Suppressor macrophage treated with lipopolysaccharide for 1 hour (primary cell): ENCODE measurements at regions not wholly inside any gene's neighbourhood (a gene's known extent, or its start where the extent isn't known, plus 50 kb on each side); places are given as distances from the start of the nearest gene placed in this dataset.

Experiments
- DNase-seq, 3 donors: peaks; one replicate each; pipeline ENCODE4 v3.0.0-alpha.2; 2020 to 2022

- no peak for DNase-seq
These were observed 55.7 kb downstream of the CXCR4 start for GRCh38 chr2:136062066-136062837.

GRCh38 chr2:136060416-136060815 is 57.5 kb downstream of the CXCR4 start:
- DNase-seq = no peak

GRCh38 chr2:136059036-136059472 is 58.9 kb downstream of the CXCR4 start:
- peak in 1 of 3 donors; percentile 17 for DNase-seq

- no peak for DNase-seq
These were observed 59.7 kb downstream of the CXCR4 start for GRCh38 chr2:136058262-136058661.

- DNase-seq = peak in 1 of 3 donors; percentile 26
These were observed 60.2 kb downstream of the CXCR4 start for GRCh38 chr2:136057802-136058140.

- DNase-seq = no peak
These were observed 60.7 kb downstream of the CXCR4 start for GRCh38 chr2:136057023-136057801.

- DNase-seq = no peak
These were observed 61.8 kb downstream of the CXCR4 start for GRCh38 chr2:136055929-136056688.

GRCh38 chr2:136054856-136055255 is 63.1 kb downstream of the CXCR4 start:
- no peak for DNase-seq

- DNase-seq = no peak
These were observed 65.3 kb downstream of the CXCR4 start for GRCh38 chr2:136052369-136053362.

GRCh38 chr2:136051725-136052048 is 66.3 kb upstream of the DARS1 start:
- DNase-seq = no peak

GRCh38 chr2:136051001-136051724 is 65.7 kb upstream of the DARS1 start:
- no peak for DNase-seq

GRCh38 chr2:136049991-136050920 is 64.8 kb upstream of the DARS1 start:
- DNase-seq = peak; percentile 36 to 51 (median 47)

- no peak for DNase-seq
These were observed 63.8 kb upstream of the DARS1 start for GRCh38 chr2:136049011-136049742.

GRCh38 chr2:136045835-136046570 is 60.6 kb upstream of the DARS1 start:
- no peak for DNase-seq

GRCh38 chr2:136045344-136045743 is 59.9 kb upstream of the DARS1 start:
- no peak for DNase-seq
